Ishikawa (cell line): ENCODE measurements at regions not wholly inside any gene's neighbourhood (a gene's known extent, or its start where the extent isn't known, plus 50 kb on each side); places are given as distances from the start of the nearest gene placed in this dataset.

ENCODE experiments used
- CEBPB ChIP-seq: IDR thresholded peaks from 2 replicates; pipeline ENCODE4 v1.6.1; 2012
- CREB1 ChIP-seq: IDR thresholded peaks from 2 replicates; pipeline ENCODE4 v1.6.1; 2012; ENCODE audit warnings: low read depth
- EGR1 ChIP-seq: IDR thresholded peaks from 2 replicates; pipeline ENCODE4 v1.6.1; 2012
- EP300 ChIP-seq: IDR thresholded peaks from 2 replicates; pipeline ENCODE4 v1.6.1; 2012; ENCODE audit warnings: borderline replicate concordance
- FOXM1 ChIP-seq: IDR thresholded peaks from 2 replicates; pipeline ENCODE4 v1.6.1; 2012; ENCODE audit warnings: low read depth, borderline replicate concordance
- MAX ChIP-seq: IDR thresholded peaks from 2 replicates; pipeline ENCODE4 v1.6.1; 2012
- NFIC ChIP-seq: IDR thresholded peaks from 2 replicates; pipeline ENCODE4 v1.6.1; 2012
- RAD21 ChIP-seq: IDR thresholded peaks from 2 replicates; pipeline ENCODE4 v1.6.1; 2012; ENCODE audit warnings: low read depth
- TAF1 ChIP-seq: IDR thresholded peaks from 2 replicates; pipeline ENCODE4 v1.6.1; 2012; ENCODE audit warnings: low read depth, mild to moderate bottlenecking
- TCF12 ChIP-seq: IDR thresholded peaks from 2 replicates; pipeline ENCODE4 v1.6.1; 2012; ENCODE audit warnings: low read depth
- TEAD4 ChIP-seq: IDR thresholded peaks from 2 replicates; pipeline ENCODE4 v1.6.1; 2012
- YY1 ChIP-seq: IDR thresholded peaks from 2 replicates; pipeline ENCODE4 v1.6.1; 2012; ENCODE audit warnings: low read depth
- ZBTB7A ChIP-seq: IDR thresholded peaks from 2 replicates; pipeline ENCODE4 v1.6.1; 2012; ENCODE audit warnings: low read depth
- TF ChIP-seq, protein P1 (sequence below): IDR thresholded peaks from 2 replicates; pipeline ENCODE4 v1.6.1; 2012
- TF ChIP-seq, protein P2 (sequence below): IDR thresholded peaks from 2 replicates; pipeline ENCODE4 v1.6.1; 2012; ENCODE audit warnings: low read depth, mild to moderate bottlenecking

- no peak for TF ChIP-seq TEAD4
- TF ChIP-seq TCF12, result no peak
Measured at GRCh38 chr10:30134171-30134945, 75.0 kb upstream of the JCAD start.

DNA sequence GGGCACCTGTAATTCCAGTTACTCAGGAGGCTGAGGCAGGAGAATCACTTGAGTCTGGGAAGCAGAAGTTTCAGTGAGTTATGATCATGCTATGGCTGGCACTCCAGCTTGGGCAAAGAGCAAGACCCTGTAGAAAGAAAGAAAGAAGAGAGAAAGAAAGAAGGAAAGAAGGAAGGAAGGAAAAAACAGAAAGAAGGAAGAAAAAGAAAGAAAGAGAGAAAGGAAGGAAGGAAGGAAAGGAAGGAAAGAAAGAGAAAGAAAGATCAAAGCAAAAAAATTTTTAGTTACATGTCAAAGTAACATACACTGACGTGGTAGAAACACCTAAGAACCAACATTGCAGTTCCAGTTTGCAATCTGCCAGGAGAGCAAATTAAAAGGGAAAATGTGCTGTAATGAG is 73.8 kb upstream of the JCAD start:
- TF ChIP-seq ZBTB7A (no peak), EGR1 (no peak), CREB1 (no peak), YY1 (no peak), MAX (no peak), TCF12 (no peak), NFIC (no peak), RAD21 (no peak), TAF1 (no peak), CEBPB (no peak), EP300 (no peak)
- TF ChIP-seq, protein P1, sequence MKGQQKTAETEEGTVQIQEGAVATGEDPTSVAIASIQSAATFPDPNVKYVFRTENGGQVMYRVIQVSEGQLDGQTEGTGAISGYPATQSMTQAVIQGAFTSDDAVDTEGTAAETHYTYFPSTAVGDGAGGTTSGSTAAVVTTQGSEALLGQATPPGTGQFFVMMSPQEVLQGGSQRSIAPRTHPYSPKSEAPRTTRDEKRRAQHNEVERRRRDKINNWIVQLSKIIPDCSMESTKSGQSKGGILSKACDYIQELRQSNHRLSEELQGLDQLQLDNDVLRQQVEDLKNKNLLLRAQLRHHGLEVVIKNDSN, result no peak

DNA sequence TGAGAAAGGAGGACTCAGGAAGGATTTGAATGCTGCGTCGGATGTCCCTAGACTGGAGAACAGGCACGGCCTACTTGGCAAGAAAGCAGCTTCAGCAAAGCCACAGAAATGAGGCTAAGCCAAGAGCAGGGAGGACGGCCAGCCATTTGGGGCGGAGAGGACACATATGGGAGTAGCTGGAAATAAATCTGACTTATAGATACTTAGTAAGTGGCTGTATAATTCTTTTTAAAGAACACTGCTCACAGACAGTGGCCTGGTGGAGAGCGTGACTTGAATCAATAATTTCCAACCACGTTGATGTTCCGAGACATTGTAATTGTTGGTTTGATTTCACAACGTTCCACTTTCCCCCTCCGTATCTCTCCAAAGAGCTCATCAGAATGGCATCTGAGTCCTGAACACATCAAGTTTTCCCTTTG is 67.7 kb upstream of the JCAD start:
- TF ChIP-seq MAX (no peak), ZBTB7A (no peak), EGR1 (no peak), TAF1 (no peak), NFIC (no peak), YY1 (no peak), CREB1 (no peak), TCF12 (no peak), TEAD4 (no peak), FOXM1 (no peak), CEBPB (no peak), RAD21 (no peak), EP300 (no peak)
- TF ChIP-seq, protein P1, result no peak
- TF ChIP-seq, protein P2, sequence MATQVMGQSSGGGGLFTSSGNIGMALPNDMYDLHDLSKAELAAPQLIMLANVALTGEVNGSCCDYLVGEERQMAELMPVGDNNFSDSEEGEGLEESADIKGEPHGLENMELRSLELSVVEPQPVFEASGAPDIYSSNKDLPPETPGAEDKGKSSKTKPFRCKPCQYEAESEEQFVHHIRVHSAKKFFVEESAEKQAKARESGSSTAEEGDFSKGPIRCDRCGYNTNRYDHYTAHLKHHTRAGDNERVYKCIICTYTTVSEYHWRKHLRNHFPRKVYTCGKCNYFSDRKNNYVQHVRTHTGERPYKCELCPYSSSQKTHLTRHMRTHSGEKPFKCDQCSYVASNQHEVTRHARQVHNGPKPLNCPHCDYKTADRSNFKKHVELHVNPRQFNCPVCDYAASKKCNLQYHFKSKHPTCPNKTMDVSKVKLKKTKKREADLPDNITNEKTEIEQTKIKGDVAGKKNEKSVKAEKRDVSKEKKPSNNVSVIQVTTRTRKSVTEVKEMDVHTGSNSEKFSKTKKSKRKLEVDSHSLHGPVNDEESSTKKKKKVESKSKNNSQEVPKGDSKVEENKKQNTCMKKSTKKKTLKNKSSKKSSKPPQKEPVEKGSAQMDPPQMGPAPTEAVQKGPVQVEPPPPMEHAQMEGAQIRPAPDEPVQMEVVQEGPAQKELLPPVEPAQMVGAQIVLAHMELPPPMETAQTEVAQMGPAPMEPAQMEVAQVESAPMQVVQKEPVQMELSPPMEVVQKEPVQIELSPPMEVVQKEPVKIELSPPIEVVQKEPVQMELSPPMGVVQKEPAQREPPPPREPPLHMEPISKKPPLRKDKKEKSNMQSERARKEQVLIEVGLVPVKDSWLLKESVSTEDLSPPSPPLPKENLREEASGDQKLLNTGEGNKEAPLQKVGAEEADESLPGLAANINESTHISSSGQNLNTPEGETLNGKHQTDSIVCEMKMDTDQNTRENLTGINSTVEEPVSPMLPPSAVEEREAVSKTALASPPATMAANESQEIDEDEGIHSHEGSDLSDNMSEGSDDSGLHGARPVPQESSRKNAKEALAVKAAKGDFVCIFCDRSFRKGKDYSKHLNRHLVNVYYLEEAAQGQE, result no peak

- TF ChIP-seq CREB1 (no peak), RAD21 (no peak), TEAD4 (no peak)
Measured at GRCh38 chr10:30125496-30125895, 66.1 kb upstream of the JCAD start.

GRCh38 chr10:30124704-30125103 is 65.3 kb upstream of the JCAD start:
- TF ChIP-seq, protein P1, result no peak
- no peak for TF ChIP-seq EGR1
- TF ChIP-seq, protein P2, result no peak
- no peak for TF ChIP-seq TCF12
- TF ChIP-seq CREB1, result no peak
- TF ChIP-seq CEBPB, result no peak
- no peak for TF ChIP-seq MAX

- TF ChIP-seq, protein P1, result no peak
- TF ChIP-seq TAF1, result no peak
- TF ChIP-seq CREB1, result no peak
- TF ChIP-seq ZBTB7A, result no peak
- TF ChIP-seq, protein P2, result no peak
Measured at GRCh38 chr10:30121401-30121800, 62.0 kb upstream of the JCAD start.
